ENCODE measurements at regions not wholly inside any gene's neighbourhood (a gene's known extent, or its start where the extent isn't known, plus 50 kb on each side); places are given as distances from the start of the nearest gene placed in this dataset.

GRCh38 chr6:103122766-103123601 lies 1729.5 kb downstream of the GRIK2 start:
- TF ChIP-seq POLR2A (IDR thresholded peaks at IDR 0.05) (no peak), CTCF (IDR thresholded peaks at IDR 0.05) (peak in 2 of 5 experiments; percentile 25 to 27), EP300 (IDR thresholded peaks at IDR 0.05; ENCODE audit: low read depth) (no peak), POLR2AphosphoS5 (IDR thresholded peaks at IDR 0.05) (no peak)
- peak; percentile 39 for DNase-seq

GRCh38 chr6:103119056-103119455 lies 1725.5 kb downstream of the GRIK2 start:
- WGBS, 2 donors (ENCODE audit: low coverage in 1 of 2): 82 to 89% methylated on average over 3 of the region's 3 CpGs
- H3K27ac ChIP-seq: no peak overlapping the region
- H3K27me3 ChIP-seq: no peaks in the 10 kb centered on the region
- no peaks in the 10 kb centered on the region for H3K4me1 ChIP-seq
- in situ Hi-C loops (cut with MboI; ENCODE audit: low pct_ligation_motif_present in 1 of 4, low pct_unique_long_range_greater_than_20kb in 1 of 4, low sequenced_read_pairs in 3 of 4): no loop called here
- H3K36me3 ChIP-seq: no peaks in the 10 kb centered on the region
- TF ChIP-seq CTCF (IDR thresholded peaks at IDR 0.05) (no peak), POLR2AphosphoS5 (IDR thresholded peaks at IDR 0.05) (no peak), POLR2A (IDR thresholded peaks at IDR 0.05) (no peak), EP300 (IDR thresholded peaks at IDR 0.05; ENCODE audit: low read depth) (no peak)
- DNase-seq: no peak
- no peak overlapping the region for H3K4me3 ChIP-seq
- intact Hi-C loops (cut with DNase I; ENCODE audit: low total_unique reads): no loop called here
- H3K9me3 ChIP-seq: no peaks in the 10 kb centered on the region

More at GRCh38 chr6:103122766-103123601, 1729.5 kb downstream of the GRIK2 start:
- no peaks in the 10 kb centered on the region for H3K9me3 ChIP-seq
- in situ Hi-C loops (cut with MboI; ENCODE audit: low pct_ligation_motif_present in 1 of 4, low pct_unique_long_range_greater_than_20kb in 1 of 4, low sequenced_read_pairs in 3 of 4) (no loop called here), intact Hi-C loops (cut with DNase I; ENCODE audit: low total_unique reads) (no loop called here)
- no peaks in the 10 kb centered on the region for H3K27me3 ChIP-seq
- no peak overlapping the region for H3K4me3 ChIP-seq
- no peaks in the 10 kb centered on the region for H3K36me3 ChIP-seq
- H3K4me1 ChIP-seq: no peaks in the 10 kb centered on the region
- H3K27ac ChIP-seq: no peak overlapping the region
- 27 to 71% methylated on average over 4 to 10 of the region's 10 CpGs for WGBS, 2 donors (ENCODE audit: low coverage in 1 of 2)

- in situ Hi-C loops (cut with MboI; ENCODE audit: low pct_ligation_motif_present in 1 of 4, low pct_unique_long_range_greater_than_20kb in 1 of 4, low sequenced_read_pairs in 3 of 4): no loop called here
Observed at GRCh38 chr6:103114582-103114981, 1721.1 kb downstream of the GRIK2 start.

GRCh38 chr6:103113416-103113815 lies 1719.9 kb downstream of the GRIK2 start:
- DNase-seq: no peak
- no peaks in the 10 kb centered on the region for H3K36me3 ChIP-seq
- in situ Hi-C loops (cut with MboI; ENCODE audit: low pct_ligation_motif_present in 1 of 4, low pct_unique_long_range_greater_than_20kb in 1 of 4, low sequenced_read_pairs in 3 of 4) (no loop called here), intact Hi-C loops (cut with DNase I; ENCODE audit: low total_unique reads) (no loop called here)
- H3K4me3 ChIP-seq: no peak overlapping the region
- no peak overlapping the region for H3K27ac ChIP-seq
- H3K9me3 ChIP-seq: no peaks in the 10 kb centered on the region
- no peaks in the 10 kb centered on the region for H3K4me1 ChIP-seq
- no peaks in the 10 kb centered on the region for H3K27me3 ChIP-seq
- TF ChIP-seq CTCF (IDR thresholded peaks at IDR 0.05) (no peak), EP300 (IDR thresholded peaks at IDR 0.05; ENCODE audit: low read depth) (no peak), POLR2A (IDR thresholded peaks at IDR 0.05) (no peak)
- 88 to 90% methylated on average over 1 of the region's 1 CpG for WGBS, 2 donors (ENCODE audit: low coverage in 1 of 2)

More at GRCh38 chr6:103114582-103114981, 1721.1 kb downstream of the GRIK2 start:
- TF ChIP-seq CTCF (IDR thresholded peaks at IDR 0.05) (no peak), EP300 (IDR thresholded peaks at IDR 0.05; ENCODE audit: low read depth) (no peak), POLR2AphosphoS5 (IDR thresholded peaks at IDR 0.05) (no peak), POLR2A (IDR thresholded peaks at IDR 0.05) (no peak)
- Histone ChIP-seq H3K9me3 (no peaks in the 10 kb centered on the region), H3K27ac (no peak overlapping the region), H3K4me1 (no peaks in the 10 kb centered on the region), H3K27me3 (no peaks in the 10 kb centered on the region), H3K4me3 (no peak overlapping the region), H3K36me3 (no peaks in the 10 kb centered on the region)
- intact Hi-C loops (cut with DNase I; ENCODE audit: low total_unique reads): no loop called here
- 35 to 54% methylated on average over 1 of the region's 1 CpG for WGBS, 2 donors (ENCODE audit: low coverage in 1 of 2)
- no peak for DNase-seq
